DND-41 (cell line): ENCODE measurements at regions not wholly inside any gene's neighbourhood (a gene's known extent, or its start where the extent isn't known, plus 50 kb on each side); places are given as distances from the start of the nearest gene placed in this dataset.

ENCODE experiments used
- ATAC-seq: fragments of 200-7000 bp; cut with Tn5 transposase; 3 replicates; pipeline ENCODE4 v1.9.1; 2021; ENCODE audit warnings: low read depth; ENCODE audit not compliant: insufficient read depth
- DNase-seq: peaks from one replicate; pipeline ENCODE4 v3.0.0-alpha.2; 2020
- H2AFZ ChIP-seq: 2 replicates; pipeline ENCODE4 v1.6.0; 2012; ENCODE audit warnings: low read depth, low read length
- H3K27ac ChIP-seq: 2 replicates; pipeline ENCODE4 v1.5.1; 2012; ENCODE audit warnings: low read length, inconsistent platforms
- H3K27me3 ChIP-seq: fragments of 200-600 bp; sonication (generic); 2 replicates; pipeline ENCODE4 v1.6.0; 2012; ENCODE audit warnings: low read length, mild to moderate bottlenecking, inconsistent platforms; ENCODE audit not compliant: insufficient read depth, poor library complexity
- H3K36me3 ChIP-seq: 2 replicates; pipeline ENCODE4 v1.5.1; 2012; ENCODE audit warnings: low read length, inconsistent platforms; ENCODE audit not compliant: insufficient read depth
- H3K4me1 ChIP-seq: 2 replicates; pipeline ENCODE4 v1.5.1; 2012; ENCODE audit warnings: mild to moderate bottlenecking, low read length; ENCODE audit not compliant: insufficient read depth
- H3K4me2 ChIP-seq: 2 replicates; pipeline ENCODE4 v1.6.0; 2012; ENCODE audit warnings: mild to moderate bottlenecking, moderate library complexity, low read length, inconsistent platforms; ENCODE audit not compliant: insufficient read depth
- H3K4me3 ChIP-seq, 2 experiments: fragments of 200-600 bp in 1 of 2; shearing (Covaris generic) in 1 of 2; 2 replicates each; pipeline ENCODE4 v1.5.1; 2012 to 2016; ENCODE audit warnings: inconsistent platforms in 2 of 2, low read length in 2 of 2, mild to moderate bottlenecking in 2 of 2, low read depth in 1 of 2, moderate library complexity in 1 of 2
- H3K79me2 ChIP-seq: 2 replicates; pipeline ENCODE4 v1.6.0; 2012; ENCODE audit warnings: low read length, inconsistent platforms; ENCODE audit not compliant: insufficient read depth
- H3K9ac ChIP-seq: 2 replicates; pipeline ENCODE4 v1.6.0; 2012; ENCODE audit warnings: low read depth, mild to moderate bottlenecking, inconsistent platforms, low read length, moderate library complexity
- H3K9me3 ChIP-seq: 2 replicates; pipeline ENCODE4 v1.5.1; 2012; ENCODE audit warnings: low read length, moderate library complexity, mild to moderate bottlenecking, inconsistent platforms; ENCODE audit not compliant: insufficient read depth, severe bottlenecking
- H4K20me1 ChIP-seq: 2 replicates; pipeline ENCODE4 v1.6.0; 2012; ENCODE audit warnings: low read length; ENCODE audit not compliant: insufficient read depth
- EZH2 ChIP-seq: IDR thresholded peaks from 3 replicates; pipeline ENCODE4 v1.6.1; 2012; ENCODE audit warnings: borderline replicate concordance, low read depth, mild to moderate bottlenecking, moderate library complexity, low read length, inconsistent platforms; ENCODE audit not compliant: severe bottlenecking
- TF ChIP-seq, protein P1 (sequence below): IDR thresholded peaks from 2 replicates; pipeline ENCODE4 v1.5.1; 2012; ENCODE audit warnings: borderline replicate concordance, low read length, moderate library complexity, mild to moderate bottlenecking; ENCODE audit not compliant: poor library complexity, severe bottlenecking; ENCODE audit errors: extremely low read depth

- no peak for ATAC-seq
- Histone ChIP-seq H3K9ac (no peak overlapping the region), H2AFZ (no peak overlapping the region), H3K79me2 (no peaks in the 10 kb centered on the region), H3K27me3 (no peaks in the 10 kb centered on the region), H4K20me1 (no peaks in the 10 kb centered on the region), H3K9me3 (peaks cover 4% of the 10 kb centered on the region), H3K4me3 (no peak overlapping the region), H3K27ac (no peak overlapping the region), H3K4me1 (no peaks in the 10 kb centered on the region), H3K4me2 (no peak overlapping the region), H3K36me3 (no peaks in the 10 kb centered on the region)
- TF ChIP-seq EZH2: no peak
- TF ChIP-seq, protein P1, sequence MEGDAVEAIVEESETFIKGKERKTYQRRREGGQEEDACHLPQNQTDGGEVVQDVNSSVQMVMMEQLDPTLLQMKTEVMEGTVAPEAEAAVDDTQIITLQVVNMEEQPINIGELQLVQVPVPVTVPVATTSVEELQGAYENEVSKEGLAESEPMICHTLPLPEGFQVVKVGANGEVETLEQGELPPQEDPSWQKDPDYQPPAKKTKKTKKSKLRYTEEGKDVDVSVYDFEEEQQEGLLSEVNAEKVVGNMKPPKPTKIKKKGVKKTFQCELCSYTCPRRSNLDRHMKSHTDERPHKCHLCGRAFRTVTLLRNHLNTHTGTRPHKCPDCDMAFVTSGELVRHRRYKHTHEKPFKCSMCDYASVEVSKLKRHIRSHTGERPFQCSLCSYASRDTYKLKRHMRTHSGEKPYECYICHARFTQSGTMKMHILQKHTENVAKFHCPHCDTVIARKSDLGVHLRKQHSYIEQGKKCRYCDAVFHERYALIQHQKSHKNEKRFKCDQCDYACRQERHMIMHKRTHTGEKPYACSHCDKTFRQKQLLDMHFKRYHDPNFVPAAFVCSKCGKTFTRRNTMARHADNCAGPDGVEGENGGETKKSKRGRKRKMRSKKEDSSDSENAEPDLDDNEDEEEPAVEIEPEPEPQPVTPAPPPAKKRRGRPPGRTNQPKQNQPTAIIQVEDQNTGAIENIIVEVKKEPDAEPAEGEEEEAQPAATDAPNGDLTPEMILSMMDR: no peak
- DNase-seq: no peak
Measured at GRCh38 chr12:127373559-127373958, 893.4 kb upstream of the TMEM132C start.

GRCh38 chr12:127374447-127374846, 892.5 kb upstream of the TMEM132C start:
- Histone ChIP-seq H2AFZ (no peak overlapping the region), H3K4me2 (no peak overlapping the region), H3K4me1 (no peaks in the 10 kb centered on the region), H3K79me2 (no peaks in the 10 kb centered on the region), H3K4me3 (no peak overlapping the region), H4K20me1 (no peaks in the 10 kb centered on the region), H3K27ac (no peak overlapping the region), H3K27me3 (no peaks in the 10 kb centered on the region), H3K9ac (no peak overlapping the region), H3K36me3 (no peaks in the 10 kb centered on the region), H3K9me3 (peaks cover 4% of the 10 kb centered on the region)
- ATAC-seq (no peak), DNase-seq (no peak)
- no peak for TF ChIP-seq EZH2
- TF ChIP-seq, protein P1: no peak

DNA sequence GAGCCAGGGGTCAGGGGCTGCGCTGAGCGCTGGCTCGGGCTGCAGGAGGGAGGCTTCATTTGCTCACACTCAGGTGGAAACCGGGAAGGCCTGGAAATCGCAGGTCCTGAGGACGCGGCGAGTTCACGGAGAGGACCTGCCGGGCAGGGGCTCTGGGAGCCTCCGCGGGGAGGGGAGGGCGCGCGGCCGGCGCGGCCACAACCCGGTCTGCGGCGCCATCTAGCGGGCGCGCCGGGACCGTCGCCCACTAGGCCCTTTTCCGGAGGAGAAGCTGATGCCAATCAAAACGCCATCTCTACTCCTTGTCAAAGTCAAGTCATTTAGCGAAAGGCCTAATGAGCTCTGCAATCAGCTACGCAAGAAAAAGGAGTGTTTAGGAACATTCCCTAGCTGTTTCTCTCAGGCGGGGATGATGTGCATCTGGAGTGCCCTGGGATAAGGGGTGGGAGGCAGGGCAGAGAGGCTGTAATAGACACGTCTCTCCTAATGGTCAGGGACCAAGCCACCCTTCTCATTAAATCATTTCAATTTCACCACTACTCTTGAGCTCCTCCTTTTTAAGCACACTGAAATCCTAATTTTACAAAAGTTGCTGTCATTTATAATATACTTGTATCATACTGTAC, 885.8 kb upstream of the TMEM132C start:
- no peaks in the 10 kb centered on the region for H3K27me3 ChIP-seq
- no peak overlapping the region for H3K27ac ChIP-seq
- H3K79me2 ChIP-seq: no peaks in the 10 kb centered on the region
- H3K4me3 ChIP-seq: no peak overlapping the region
- no peak overlapping the region for H3K9ac ChIP-seq
- no peak for TF ChIP-seq EZH2
- TF ChIP-seq, protein P1: peak; percentile 32
- no peaks in the 10 kb centered on the region for H3K9me3 ChIP-seq
- H3K4me2 ChIP-seq: no peak overlapping the region
- H3K36me3 ChIP-seq: no peaks in the 10 kb centered on the region
- DNase-seq: no peak
- H3K4me1 ChIP-seq: no peaks in the 10 kb centered on the region
- H2AFZ ChIP-seq: no peak overlapping the region
- no peak for ATAC-seq
- H4K20me1 ChIP-seq: no peaks in the 10 kb centered on the region
